Umbilical cord (tissue), 1 donor: ENCODE measurements at regions not wholly inside any gene's neighbourhood (a gene's known extent, or its start where the extent isn't known, plus 50 kb on each side); places are given as distances from the start of the nearest gene placed in this dataset.

Experiments
- DNase-seq: peaks from one replicate; pipeline ENCODE4 v3.0.0-alpha.2; 2015; ENCODE audit warnings: low spot score

DNA sequence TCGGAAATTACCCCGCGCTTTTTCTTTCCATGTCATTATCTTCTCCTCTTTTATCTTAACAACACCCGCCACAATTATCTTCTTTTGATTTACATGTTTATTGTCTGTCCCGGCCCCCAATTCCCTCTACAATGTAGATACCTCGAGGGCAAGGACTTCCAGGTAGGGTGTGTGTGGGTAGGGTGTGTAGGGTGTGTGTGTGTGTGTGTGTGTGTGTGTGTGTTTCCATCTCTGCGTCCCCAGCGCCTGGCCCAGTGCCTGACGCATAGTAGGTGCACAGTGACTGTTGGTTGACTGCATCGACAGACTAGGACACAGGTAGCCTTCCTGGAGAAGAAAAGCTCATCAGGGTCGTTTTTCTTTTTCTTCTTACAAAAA lies 103.1 kb downstream of the UCHL1 start:
- DNase-seq = no peak

DNA sequence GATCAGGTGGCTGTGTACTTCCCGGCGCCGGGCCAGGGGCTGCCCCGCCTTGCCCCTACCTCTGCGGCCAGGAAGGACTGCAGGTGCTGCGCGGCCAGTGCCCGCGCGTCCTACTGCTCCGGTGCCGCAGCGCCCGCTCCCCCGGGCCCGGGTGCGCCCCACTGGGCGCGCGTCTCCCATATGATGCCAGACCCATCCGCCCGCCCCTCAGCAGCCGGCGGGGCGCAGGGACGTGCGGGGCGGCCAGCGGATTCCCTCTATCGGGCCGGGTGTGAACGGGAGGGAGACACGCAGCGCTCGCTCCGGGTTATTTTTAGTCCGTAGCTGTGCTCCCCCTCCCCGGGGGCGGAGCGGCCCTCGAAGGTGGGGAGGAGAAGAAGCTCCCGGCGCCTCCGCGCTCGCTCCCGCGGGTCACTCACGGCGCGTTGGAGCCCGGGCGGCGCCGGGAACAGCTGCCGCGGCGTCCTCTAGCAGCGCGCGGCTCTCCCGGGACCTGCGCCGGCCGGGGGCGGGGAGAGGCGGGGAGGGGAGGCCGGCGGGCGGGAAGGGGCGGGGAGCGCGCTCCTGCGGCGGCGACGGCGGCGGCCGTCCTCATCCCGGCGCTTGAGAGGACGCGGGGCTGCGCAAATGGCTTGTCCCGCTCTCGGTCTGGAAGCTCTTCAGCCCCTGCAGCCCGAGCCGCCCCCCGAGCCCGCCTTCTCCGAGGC lies 103.6 kb downstream of the UCHL1 start:
- peak; percentile 79 for DNase-seq

DNA sequence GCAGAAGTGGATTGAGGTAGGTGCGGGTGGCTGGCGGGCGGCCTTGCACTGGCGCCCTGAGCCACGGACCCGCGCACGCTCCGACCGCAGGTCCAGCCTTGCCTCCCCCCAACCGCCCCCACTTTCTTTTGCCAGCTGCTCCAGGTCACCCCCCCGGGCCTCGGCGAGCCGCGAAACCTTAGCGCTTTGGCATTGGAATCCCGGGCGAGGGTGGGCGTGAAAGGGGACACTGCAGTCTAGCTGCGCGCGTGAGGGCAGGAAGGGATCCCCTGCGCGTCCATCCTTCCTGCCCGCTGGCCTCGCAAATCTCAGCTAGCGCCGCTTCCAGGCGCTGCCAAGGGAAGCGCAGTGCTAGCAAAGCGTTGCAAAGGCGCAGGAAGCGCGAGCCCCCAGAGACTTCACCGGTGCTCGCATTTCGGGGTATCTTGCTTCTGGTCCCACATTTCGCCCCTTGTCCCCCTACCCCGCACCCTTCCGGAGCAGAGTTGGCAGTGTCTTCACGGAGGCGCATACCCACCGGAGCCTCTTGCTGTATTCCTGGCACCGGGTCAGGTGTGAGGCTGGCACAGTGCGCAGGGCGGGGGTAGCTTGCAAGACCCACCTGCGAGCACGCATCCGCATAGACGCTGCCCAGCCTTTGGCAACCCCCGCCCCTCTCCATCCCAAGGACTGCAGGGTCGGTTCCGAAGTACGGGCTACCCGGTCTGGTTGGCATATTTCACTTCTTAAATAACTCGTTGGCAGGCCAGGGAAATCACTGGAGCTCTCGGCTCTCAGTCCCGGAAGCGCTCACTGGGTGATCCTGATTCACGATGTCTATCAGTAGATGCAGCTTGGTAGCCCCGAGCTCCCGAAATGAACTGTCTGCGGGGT lies 104.4 kb downstream of the UCHL1 start:
- peak; percentile 49 for DNase-seq

DNA sequence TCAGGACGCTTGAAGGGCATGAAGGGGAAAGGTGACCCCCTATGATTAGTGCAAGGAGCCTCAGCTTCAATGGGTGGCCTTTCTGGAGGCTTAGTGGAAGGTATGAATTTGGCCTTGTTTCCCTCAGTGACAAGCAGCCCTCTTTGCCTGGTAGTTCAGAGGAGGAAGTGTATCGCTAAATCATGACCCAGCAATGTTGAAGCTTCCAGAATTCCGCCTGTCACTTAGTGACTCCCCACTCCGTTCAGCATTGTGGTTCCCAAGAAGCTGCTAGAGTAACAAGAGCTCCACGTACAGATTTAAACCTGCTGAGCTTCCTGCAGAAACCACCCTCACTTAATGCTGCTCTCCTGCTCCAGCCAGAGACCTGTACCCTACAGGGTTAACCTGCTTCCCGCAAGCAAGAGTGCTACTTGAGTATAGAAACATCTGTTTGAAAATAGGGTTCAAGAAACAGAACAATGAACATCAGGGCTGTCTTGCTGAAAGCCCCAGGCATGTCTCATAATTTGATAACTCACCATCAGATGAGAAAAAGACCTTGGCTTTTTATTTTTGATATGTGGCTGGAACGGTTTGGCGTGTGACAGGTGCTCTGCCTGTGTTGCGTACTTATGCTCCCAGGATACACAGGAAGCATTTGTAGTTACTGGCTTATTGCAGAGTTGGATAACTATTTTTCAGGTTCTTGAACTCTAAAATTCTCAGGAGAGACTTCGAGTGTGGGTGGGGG lies 105.2 kb downstream of the UCHL1 start:
- DNase-seq = no peak

DNA sequence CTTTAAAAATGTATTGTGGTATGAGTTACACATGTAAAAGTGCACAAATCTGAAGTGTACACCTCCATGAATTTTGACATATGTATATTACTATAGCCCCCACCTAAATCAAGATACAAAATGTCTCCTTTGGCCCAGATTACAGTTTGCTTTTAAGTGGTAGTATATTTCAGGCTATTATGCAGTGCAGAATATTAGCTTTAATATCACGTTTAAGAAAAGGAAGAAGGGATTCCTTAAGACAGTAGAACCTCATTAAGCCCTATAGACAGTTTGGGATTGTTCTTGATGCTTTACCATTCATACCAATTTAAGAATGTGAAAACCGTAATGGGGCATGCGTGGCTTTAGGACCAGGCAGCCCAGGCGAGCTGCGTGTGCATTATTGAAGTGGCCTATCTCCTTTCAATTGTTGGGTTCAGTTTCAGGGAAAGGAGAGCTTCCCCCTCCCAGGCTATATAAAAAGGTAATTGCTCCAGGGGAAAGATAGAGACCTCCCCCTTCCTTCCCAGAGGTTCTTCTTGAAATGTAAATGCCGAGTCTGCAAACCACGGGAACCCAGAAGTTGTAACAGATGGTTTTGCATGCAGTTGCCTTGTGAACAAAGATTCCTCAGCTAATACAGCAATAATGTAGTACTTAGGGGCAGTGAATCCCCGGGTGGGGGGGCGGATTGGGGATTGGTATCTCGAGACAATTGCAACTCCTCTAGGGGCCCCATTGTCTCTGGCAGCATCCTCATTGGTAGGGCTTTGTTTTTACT lies 106.1 kb downstream of the UCHL1 start:
- no peak for DNase-seq

DNA sequence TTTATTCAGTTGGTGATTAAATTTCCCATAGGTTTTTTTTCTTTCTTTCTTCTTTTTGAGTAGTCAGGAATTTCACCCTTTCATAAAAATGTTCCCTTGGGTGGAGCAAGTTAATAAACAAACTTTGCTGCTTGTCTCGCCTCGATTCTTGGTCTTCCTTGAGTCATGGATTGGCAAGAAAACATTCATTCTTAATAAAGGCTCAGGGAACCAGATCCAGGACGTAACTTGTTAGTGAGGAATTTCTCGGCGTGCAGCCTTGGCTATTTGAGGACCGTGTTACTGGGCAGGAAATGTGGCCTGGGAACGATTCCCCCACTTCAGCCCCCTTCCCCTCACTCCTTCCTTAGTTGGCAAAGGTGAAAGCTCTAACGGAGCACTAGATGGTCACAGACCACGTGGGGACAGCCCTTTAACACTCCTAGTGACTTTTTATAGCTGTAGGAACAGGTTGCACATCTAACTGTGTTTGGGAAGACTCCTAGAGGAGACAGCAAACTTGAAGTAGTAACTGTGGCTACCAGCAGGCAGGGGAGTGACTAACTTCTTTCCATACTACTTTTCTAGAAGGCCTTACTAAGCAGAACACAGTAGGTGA lies 106.8 kb downstream of the UCHL1 start:
- DNase-seq = peak; percentile 53

DNA sequence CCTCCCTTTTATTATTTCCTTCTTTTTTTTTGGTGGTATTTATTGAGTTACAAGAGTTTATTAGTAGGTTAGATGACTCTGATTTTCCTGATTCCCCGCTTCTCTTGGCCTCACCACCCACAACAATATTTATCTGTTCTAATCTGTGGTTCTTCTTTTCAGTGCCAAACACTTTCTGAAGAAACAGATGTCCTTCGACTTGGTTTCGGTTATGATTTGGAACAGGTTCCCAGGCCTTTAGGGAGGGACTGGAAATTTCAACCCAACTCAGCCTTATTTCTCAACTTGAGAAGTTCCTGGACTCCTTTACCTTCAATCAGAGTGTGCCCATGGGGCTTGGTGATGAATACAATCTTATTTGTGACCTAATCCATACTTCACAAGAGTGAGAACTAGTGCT lies 108.1 kb downstream of the UCHL1 start:
- no peak for DNase-seq

DNA sequence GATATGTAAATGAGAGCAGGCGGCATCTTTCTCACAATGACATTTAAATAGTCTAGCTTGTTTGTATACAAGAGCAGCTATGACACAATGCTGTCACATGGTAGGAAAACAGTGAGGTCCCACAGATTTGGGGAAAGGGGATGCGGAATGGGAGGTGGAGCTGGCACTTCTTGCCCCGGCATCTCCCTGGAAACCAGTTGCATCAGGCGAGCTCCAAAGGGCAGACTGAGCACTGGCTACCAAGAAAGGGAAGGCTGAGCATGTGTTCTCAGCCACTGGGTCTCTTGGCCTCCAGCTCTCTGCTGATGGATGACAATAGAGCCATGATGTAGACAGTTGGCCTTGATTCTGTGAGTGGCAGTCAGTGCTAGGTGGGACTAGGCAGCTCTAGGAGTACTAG lies 109.0 kb downstream of the UCHL1 start:
- DNase-seq = no peak

DNA sequence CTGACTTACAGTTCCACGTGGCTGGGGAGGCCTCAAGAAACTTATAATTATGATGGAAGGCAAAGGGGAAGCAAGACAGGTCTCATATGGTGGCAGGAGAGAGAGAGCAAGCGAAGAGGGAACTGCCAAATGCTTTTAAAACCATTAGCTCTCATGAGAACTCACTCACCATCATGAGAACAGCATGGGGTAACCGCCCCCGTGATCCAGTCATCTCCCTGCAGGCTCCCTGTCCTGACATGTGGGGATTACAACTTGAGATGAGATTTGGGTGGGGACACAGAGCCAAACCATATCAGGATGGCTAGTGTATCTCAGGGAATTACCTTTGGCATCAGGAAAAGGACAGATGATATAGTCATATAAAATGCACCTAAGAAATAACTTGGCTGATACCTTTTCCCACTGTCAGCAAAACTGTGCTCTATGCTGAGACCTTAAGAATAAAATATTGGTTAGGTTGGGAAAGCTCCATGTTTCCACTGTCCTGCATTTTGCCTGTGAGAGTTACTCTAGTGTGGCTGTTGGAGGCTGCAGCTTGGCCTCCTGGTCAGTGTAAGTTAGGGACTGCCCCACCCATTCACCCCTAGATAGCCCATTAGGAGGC lies 110.3 kb downstream of the UCHL1 start:
- DNase-seq = no peak

DNA sequence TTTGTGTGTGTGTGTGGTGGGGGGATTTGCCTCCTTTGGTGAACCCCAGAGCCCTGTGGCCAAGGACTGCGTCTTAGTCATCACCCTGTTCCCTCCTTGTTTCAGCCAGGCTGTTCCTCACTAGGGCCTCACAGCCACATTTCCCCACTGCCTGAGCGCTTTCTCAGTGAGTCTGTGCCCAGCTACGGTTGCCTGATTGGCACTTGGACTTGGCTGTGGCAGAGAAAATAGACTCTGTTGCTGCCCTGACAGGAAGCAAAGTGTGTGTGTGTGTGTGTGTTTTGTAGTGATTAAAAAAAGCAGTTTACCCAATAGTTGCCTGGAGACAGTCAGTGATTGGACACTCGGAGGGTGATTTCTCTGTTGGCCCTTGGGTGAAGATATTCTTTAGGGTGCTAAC lies 113.0 kb downstream of the UCHL1 start:
- DNase-seq = peak; percentile 44

DNA sequence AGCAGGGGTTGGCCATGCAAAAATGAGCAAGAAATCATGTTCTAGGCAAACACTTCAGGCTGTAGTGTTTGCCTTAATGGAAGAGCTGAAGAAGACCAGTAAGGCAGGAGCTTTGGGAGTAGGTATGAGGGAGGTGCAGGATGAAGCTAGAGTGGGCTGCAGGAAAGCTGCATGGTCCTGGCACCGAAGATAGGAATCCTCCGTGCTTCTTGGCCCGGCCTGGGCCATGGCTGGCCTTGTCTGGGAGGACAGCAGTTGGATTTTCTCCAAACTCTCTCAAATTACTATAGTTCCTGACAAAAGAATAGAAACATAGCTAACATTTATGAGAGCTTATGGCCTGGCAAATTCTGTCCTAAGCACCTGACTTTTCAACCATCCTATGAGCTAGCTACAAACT lies 116.5 kb downstream of the UCHL1 start:
- DNase-seq = no peak

DNA sequence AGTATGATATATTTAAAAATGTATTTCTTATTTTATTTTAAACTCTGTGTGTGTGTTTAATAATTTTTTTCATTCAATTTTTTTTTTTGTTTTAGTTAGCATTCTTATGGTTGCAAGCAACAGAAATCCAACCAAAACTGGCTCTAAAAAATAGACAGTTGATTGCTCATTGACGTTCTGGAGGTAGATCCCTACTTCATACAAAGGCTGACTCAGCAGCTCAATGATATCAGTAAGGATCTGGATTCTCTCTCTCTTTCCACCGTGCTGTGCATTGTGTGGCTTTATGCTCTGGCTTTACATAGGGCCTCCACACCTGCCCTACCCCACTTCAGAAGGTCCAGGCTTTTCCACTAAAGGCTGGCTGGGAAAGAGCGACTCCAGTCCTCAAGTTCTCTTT lies 117.8 kb downstream of the UCHL1 start:
- DNase-seq = no peak

DNA sequence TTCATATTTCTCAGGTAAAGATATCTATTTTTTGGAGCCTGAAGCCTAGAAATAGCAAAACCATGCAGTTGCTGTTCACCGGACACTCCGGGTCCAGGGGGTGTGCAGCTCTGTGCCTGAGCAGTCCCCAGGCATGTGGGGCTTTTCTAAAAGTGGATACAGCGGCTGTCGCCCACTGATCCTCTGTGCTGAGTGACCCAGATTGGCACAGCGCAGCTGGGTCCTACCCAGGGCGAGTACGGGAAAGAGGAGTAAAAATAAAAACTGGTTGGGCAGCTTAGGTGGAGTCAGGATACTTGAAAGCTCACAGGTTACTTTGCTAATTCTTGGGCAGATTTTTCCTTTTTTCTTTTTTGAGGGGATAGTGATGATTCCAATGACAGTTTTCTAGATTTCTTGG lies 118.8 kb downstream of the UCHL1 start:
- no peak for DNase-seq

DNA sequence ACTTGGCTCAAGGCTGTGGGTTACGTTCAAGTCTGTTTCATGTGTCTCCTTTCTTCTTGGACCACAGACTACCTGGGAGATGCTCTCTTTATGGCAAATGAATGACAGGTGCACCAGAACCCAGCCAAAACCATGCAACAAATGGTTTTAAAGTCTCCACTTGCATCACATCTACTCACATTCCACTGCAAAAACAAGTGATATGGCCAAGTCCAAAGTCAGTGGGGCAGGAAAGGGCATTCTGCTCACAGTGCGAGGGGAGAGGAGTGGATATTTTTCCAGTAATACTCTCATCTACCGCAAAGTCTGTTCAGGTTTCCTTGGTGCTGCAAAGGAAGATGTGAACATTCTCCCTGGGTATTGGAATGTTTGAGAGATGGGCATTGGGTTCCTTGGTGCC lies 120.5 kb downstream of the UCHL1 start:
- DNase-seq = no peak

DNA sequence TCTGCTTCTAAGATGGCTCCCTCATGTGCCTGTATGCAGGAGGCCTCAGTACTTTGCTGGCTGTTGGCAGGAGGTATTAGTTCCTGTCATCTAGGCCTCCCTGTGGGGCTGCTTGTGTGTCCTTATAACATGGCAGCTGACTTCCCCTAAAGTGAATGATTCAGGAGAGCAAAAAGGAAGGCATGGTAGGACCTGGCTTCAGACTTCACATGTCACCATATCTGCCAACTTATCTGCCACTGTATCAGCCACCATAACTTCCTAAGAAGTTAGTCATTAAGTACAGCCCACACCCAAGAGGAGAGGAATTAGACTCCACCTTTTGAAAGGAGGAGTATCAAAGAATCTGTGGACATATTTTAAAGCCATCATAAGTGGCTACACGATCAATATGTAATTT lies 122.5 kb downstream of the UCHL1 start:
- DNase-seq = no peak

DNA sequence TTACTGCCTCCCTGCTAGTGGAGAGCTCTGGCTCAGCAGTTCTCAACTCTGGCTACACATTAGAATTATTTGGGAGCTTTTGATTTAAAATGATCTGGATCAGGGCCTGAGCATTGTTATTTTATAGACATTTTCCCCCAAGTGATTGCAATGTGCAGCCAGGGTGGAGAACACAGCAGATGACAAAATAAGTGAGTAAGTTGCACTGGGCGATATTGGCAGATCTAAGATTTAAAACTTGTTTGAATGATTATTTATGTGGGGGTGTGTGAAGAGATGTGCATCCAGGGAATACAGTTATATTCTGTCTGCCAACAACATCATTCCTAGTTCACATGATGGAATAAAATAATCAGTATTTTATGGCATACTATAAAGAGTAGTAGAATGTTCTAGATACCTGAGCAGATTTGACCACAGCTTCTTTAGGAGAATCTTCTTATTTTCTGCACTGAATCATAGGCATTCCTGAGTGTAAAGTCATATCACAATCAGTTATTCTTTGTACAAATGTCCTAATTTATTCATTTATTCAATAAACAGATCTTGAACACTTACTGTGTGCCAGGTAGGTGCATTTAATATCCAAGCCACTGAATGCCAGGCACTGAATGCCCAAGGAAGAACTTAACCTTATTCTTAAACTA lies 123.9 kb downstream of the UCHL1 start:
- no peak for DNase-seq

DNA sequence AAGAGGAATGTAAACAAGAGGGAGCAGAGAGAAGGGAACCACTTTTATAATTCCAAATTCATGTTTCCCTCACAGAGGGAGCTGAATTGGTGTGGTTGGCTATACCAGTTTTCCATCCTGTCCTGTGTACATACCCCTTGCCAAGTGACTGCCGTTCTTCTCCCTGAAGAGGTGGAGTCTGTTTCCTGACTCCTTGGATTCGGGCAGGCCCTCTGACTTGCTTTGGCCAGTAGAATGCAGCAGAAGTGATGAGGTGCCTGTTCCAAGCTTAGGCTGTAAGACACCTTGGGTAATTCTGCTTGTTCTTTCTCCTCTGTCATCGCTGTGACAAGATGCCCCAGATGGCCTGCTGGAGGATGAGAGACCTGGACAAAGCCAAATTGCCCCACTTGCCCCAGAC lies 124.7 kb downstream of the UCHL1 start:
- DNase-seq = no peak

DNA sequence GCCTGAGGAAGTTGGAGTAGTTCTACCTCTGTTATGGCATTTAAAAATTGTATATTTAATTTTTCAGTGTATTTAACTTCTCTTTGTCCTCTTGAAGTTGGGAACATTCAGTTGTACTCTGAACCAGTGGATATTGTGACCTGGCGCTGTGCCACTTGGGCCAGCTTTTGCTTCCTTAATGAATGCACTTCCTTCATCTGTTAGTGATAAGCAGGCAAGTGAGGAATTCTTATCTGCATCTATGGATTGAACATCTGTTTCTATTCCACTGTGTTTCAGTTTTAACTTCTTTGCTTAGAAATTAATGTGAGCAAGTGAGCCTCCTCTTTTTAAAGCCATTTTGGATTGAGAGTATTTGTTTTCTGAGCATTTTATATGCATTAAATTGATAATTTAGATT lies 128.3 kb downstream of the UCHL1 start:
- peak; percentile 76 for DNase-seq

DNA sequence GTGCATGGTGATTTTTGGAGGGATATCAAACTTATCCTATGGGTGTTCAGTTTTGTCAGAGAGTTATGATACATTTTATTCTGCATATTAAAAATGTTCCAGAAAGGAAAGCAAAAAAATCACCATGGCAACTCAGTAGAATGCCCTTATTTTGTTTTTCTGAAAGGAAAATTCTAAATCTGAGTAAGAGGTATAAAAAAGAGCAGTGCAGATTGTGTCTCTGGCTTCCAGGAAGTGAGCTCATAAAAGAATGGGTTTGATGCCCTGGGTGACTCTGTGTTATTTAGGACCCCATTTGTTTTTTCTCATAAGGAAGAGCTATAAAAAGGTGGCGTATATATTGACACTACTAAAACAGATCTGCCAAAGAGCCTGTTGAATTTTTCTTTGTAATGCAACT lies 128.8 kb downstream of the UCHL1 start:
- DNase-seq = no peak

DNA sequence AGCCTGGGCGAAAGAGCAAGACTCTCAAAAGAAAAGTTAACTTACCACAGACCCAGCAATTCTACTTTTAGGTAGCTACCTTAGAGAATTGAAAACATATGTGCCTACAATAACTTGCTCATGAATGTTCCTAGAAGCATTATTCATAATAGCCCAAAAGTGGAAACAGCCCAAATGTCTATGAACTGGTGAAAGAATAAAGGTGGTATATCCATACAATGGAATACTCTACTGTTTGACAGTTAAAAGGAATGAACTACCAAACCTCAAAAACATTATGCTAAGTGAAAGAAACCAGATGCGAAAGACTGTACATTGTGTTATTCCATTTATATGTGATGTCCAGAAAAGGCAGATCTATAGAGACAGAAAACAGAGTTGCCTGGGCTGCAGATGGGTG lies 131.4 kb downstream of the UCHL1 start:
- peak; percentile 10 for DNase-seq
